GM18870 (cell line): ENCODE measurements at regions not wholly inside any gene's neighbourhood (a gene's known extent, or its start where the extent isn't known, plus 50 kb on each side); places are given as distances from the start of the nearest gene placed in this dataset.

ENCODE experiments used
- ATAC-seq: cut with Tn5 transposase; IDR thresholded peaks from one replicate; pipeline ENCODE4 v1.9.1; 2021; ENCODE audit warnings: moderate library complexity; ENCODE audit not compliant: unreplicated experiment

DNA sequence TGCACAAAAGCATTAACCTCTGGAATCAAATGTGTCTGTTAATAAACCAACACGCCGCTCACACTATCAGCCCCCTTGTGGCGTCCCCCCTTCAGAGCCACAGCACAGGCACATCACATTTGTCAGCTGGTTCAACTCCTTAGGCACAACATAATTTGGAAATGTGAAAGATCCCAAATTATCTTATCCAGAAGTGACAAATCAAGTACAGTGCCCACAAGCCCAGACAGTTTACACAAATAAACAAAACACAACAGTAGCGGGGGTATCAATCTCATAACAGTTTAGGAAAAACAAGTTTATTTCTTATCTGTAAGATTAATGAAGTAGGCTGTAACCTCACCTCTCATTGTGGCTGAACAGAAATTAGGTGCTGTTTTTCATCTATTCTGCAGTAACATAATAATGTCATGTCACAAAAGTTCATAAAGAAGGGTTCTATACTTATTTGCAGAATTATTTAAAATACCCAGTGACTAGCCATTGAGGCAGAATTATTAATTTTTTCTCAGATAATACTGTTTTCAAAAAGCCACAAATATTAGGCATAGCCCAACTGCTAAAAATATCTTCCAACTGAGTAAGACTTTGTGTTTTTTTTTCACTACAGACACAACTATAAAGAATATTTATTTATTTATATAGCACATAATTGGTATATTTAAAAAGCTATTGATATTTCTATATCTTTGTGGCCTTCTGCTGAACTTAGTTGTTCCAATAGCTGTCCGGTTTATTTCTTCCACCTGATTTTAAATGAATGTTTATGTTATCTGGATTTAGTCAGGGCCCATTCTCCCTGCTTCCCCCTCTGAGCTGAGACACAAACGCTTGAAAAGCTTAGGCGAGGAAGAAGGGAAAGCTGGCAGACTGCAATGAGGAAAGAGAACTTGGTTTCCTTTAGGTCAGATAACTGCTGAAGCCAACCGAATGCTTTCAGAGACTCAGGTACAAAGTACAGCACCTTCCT lies 214.7 kb downstream of the QDPR start:
- ATAC-seq, result no peak

DNA sequence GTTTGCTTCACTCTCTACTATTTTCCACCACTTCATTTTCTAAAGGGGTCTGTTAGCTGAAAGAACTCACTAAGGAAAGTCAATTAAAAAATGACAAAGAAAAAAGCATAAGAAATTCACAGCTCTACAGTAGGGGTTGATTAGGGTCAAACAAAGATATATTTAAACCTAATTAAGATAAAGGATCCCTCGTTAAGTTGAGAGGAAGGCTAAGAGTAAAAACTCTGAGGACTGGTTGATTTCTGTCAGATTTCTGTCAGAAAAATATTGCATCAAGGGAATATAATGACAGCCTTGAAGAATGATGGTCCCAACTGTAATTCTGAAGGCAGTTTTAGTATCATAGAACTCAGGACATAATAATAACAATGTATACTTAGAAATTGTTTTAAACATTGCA lies 218.0 kb downstream of the QDPR start:
- no peak for ATAC-seq

- ATAC-seq, result no peak
Observed at GRCh38 chr4:17288151-17288550, 223.7 kb downstream of the QDPR start.

DNA sequence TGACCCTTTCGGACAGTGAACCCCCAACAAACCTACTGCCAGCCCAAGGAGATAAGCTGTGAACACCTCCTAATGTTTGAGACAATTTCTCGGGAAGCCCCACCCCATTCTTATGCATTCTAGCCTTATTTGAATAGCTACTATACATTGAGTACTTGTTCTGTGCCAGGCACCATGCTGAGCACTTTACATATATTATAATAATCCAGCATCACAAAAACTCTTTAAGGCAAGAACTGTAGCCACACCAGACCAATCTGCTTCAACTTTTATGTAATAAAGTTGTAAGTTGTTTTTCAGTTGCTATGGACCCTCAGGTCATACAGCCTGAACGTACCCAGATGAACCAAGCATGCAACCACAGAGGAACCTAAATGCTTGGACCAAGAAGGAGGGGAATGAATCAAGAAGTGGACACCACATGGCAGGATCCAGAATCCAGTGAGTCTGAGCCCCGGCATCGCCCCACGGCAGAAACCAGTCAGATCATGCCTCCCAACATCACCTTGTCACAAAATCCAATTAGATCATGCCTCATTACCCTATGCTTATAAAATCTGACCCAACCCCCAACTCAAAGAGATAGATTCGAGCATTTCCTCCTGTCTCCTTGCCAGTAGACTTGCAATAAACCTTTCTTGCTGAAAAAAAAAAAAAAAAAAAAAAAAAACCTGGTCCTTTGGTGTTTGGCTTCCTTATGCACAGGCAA lies 225.0 kb downstream of the QDPR start:
- no peak for ATAC-seq

DNA sequence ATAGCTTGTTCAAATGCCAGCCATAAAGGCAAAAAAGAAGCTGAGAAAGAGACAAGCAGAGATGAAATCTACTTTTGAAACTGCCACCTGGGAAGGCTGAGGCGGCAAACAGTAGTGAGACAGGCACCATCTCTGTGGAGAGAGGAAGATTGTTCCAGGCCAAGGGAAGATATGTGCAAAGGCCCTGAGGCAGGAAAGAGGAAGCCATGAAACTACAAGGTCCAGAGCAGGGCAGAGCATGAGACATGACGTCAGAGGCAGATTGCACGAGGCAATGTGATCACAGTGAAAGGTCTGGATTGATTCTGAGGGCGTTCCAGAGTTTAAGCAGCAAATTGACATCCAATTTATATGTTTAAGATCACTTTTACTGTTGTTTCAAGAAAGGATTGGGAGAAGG lies 226.1 kb downstream of the QDPR start:
- no peak for ATAC-seq

DNA sequence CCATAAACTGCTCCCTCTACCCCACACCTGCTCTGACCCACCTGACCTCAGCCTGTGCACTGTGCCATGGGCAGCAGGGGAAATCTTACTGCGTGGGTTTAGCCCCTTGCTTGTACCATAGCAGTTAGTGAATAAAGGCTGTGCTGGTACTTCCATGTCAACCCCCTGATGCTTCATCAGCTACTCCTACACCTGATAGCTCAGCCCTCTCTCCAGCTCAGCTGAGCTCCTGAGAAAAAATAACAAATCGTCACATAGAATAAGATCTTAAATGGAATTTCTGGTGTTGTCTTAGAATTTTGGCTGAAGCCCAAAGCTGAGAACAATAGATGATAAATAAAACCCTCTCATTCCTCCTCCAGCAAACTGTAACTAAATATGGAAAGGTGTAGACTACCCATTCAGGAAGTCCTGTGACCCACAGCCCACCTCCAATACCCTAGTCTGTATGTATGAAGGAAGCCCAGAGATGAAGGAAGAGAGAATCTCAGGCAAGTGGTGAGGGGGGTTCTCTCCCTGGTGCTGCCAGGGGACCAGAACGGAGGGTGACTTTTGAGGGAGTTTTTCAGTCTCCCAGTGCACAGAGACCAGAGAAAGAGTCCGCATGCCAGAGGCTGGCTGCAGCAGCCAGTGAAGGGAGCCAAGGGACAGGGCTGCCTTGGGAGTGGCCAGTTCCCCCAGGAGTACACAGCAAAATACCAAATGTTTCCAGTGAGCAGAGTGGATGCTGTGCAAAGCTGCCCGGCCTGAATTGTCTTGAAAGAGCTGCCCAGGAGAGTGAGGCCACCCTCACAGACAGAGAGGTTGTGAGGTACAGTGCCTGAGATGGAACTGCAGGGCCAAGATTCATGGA lies 227.3 kb downstream of the QDPR start:
- ATAC-seq, result no peak

DNA sequence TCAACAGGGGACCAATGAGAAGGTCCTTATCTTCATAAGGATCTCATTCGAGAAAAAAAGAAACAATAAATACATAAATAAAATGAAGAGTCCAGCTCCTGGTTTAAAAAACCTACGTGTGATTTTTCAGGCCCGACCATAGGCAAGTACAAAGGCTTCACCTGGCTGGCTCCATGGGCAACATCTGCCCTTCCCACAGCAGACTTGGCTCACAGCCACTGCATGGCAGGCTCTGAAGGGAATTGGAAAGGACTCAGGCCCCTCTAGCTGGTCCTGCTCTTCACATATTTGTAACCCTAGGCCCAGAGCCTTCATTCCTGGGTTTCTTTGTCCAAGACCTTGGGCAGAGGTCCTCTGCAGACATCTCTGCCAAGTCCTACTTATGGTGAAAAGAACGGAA lies 228.1 kb downstream of the QDPR start:
- ATAC-seq, result no peak

DNA sequence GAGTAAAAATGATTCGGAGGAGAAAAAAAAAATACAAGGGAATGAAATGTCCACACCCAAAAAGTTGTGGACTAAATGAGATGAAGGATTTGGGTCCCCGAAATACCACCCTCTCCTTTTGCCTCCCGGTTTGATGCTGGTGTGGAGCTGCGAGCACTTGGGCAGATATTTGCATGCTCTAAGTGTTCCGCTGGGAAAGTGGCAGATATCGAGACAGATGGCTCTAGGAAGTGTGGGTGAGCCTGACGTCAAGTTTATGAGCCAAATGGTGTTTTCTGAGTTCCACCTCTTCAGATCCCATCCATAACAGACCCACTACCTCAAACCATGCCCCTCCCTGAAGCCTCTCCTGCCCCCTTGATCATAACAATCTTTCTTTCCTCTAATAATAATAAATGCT lies 228.6 kb downstream of the QDPR start:
- no peak for ATAC-seq

DNA sequence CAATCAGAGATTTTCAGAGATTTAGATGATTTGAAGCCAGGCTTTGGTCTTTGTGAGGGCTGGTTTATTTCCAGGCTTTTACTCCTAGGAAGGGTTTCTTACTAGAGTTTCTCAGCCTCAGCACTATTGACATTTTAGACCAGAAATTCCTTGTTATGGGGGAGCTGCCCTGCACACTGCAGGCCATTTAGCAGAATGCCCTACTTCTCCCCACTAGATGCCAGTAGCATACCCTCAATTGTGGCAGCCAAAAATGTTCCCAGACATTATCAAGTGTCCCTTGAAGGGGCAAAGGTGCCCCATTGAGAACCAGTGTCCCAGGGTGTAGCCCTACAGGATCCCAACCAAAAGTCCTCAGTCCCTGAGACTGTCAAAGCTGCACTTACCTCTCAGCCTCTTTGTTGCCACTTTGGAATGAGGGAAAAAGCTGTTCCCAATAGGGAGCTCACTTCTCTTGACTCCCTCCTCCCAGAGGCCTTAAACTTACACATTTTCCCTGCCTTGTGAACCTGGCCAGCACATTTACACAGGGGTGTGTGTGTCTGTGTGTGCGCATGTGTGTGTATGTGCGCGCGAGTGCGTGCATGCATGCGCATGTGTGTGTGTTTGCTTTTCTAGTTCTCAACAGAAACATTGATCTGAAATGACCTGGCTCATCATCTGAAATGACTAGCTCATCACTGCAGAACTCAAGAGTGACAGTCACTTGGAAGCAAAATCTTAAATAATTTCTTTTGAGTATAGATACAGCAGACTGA lies 231.4 kb downstream of the QDPR start:
- no peak for ATAC-seq

GRCh38 chr4:17276776-17277175 lies 235.1 kb downstream of the QDPR start:
- ATAC-seq, result no peak

DNA sequence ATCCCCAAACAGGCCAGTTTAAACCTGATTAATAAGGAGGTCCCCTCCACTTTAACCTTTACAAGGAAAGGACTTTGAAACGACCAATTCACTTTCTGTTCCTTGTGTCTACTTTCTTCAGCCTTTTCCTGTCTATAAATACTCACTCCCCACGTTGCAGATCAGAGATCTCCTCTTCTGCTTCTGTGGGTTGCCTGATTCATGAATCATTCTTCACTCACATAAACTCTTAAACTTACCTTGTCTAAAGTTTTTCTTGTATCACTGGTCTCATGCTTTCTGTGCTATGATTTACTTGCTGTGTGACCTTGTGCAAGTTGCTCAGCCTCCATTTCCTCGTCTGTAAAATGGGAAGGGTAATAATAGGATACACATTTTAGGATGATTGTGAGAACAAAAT lies 236.1 kb downstream of the QDPR start:
- no peak for ATAC-seq

- ATAC-seq, result no peak
Observed at GRCh38 chr4:17273047-17273446, 238.8 kb downstream of the QDPR start.

- no peak for ATAC-seq
Observed at GRCh38 chr4:17272154-17272553, 239.7 kb downstream of the QDPR start.

GRCh38 chr4:17265653-17266052 lies 246.2 kb downstream of the QDPR start:
- ATAC-seq, result no peak

DNA sequence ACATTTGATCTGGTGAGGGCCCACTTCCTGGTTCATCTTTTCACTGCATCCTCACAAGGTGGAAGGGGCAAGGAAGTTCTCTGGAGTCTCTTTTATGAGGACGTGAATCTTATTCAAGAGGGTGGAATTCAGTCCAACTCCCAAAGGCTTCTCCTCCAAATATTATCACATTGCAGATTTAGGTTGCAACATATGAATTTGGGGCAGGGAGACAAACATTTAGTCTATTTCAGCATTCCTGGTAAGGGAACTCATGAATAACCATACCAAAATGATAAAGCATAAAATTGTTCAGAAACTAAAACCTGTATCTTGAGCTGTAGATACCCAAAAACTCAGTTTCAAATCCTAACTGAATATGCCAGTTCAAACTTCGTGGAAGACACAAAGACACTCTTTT lies 246.8 kb downstream of the QDPR start:
- no peak for ATAC-seq

DNA sequence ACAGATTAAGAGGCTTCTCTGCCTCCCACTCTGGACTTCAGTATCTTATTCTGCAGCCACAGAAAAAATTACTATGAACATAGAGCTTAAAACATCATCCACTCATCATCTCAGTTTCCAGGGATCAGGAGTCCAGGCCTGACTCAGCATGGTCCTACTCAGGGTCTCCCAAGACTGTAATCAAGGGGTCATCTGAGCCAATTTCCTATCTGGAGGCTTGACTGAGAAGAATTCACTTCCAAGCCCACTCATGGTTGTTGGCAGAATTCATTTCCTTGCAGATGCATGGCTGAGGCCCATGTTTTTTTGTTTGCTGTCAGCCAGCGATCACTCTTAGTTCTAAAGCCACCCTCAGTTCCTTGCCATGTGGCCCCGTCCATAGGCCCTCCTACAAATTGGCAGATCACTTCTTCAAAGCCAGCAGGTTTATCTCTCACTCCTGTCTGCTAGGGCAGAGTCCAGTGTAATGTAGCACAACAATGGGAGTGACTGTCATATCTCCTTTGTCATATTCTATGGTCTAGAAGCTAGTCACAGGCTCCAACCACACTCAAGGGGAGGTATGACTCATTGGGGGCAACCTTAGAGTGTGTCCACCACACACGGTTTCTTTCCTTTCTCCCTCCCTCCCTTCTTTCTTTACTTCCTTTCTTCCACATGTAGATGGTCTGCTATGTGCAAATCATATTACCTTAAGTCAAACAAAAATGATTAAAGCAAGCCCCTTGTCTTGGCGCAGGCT lies 251.6 kb downstream of the QDPR start:
- peak; percentile 52 for ATAC-seq

DNA sequence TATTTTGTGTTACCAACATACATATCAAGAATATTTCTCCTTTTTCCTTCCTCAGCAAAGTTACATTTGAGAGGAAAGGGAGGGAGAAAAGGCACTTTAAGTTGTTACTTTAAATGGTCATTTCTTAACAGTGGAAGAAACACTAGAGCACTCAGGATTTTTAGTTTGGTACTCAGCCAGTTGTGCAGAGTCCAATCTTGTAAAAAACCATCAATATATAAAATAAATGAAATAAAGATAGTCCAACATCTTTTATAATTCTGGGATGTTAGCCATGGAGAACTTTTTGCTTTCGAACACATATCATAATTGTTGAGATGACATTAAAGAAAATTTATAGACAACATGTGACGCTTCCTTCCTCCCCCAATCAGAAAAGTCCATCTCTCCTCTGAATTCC lies 253.8 kb downstream of the QDPR start:
- no peak for ATAC-seq

- ATAC-seq, result no peak
Observed at GRCh38 chr4:17252131-17252530, 259.8 kb downstream of the QDPR start.

GRCh38 chr4:17251101-17251500 lies 260.8 kb downstream of the QDPR start:
- ATAC-seq, result no peak

- ATAC-seq, result no peak
Observed at GRCh38 chr4:17250591-17250990, 261.3 kb downstream of the QDPR start.
